ENCODE measurements at regions not wholly inside any gene's neighbourhood (a gene's known extent, or its start where the extent isn't known, plus 50 kb on each side); places are given as distances from the start of the nearest gene placed in this dataset.

- 68 to 76% (median 74%) methylated on average over 1 of the region's 1 CpG for WGBS, 3 donors
- TF ChIP-seq EP300 (IDR thresholded peaks at IDR 0.05) (no peak), CTCF (IDR thresholded peaks at IDR 0.05) (no peak), POLR2A (IDR thresholded peaks at IDR 0.05) (no peak)
- Histone ChIP-seq H3K27me3 (no peaks in the 10 kb centered on the region), H3K9me3 (no peaks in the 10 kb centered on the region), H3K36me3 (no peaks in the 10 kb centered on the region), H3K4me1 (ENCODE audit: insufficient read depth) (no peaks in the 10 kb centered on the region), H3K4me3 (no peak overlapping the region), H3K27ac (no peak overlapping the region)
- intact Hi-C loops (cut with DNase I): no loop called here
- DNase-seq: no peak
Observed at GRCh38 chr7:113209449-113210203, 91.3 kb upstream of the SMIM30 start.

- TF ChIP-seq EP300 (IDR thresholded peaks at IDR 0.05) (no peak), POLR2A (IDR thresholded peaks at IDR 0.05) (no peak), CTCF (IDR thresholded peaks at IDR 0.05) (no peak)
- Histone ChIP-seq H3K27me3 (no peaks in the 10 kb centered on the region), H3K9me3 (no peaks in the 10 kb centered on the region), H3K4me1 (ENCODE audit: insufficient read depth) (no peaks in the 10 kb centered on the region), H3K27ac (no peak overlapping the region), H3K4me3 (no peak overlapping the region), H3K36me3 (no peaks in the 10 kb centered on the region)
- no peak for DNase-seq
- 68 to 80% (median 75%) methylated on average over 2 of the region's 2 CpGs for WGBS, 3 donors
- intact Hi-C loops (cut with DNase I): no loop called here
Observed at GRCh38 chr7:113207931-113208330, 89.6 kb upstream of the SMIM30 start.

- Histone ChIP-seq H3K4me3 (no peak overlapping the region), H3K4me1 (ENCODE audit: insufficient read depth) (no peaks in the 10 kb centered on the region), H3K36me3 (no peaks in the 10 kb centered on the region), H3K9me3 (no peaks in the 10 kb centered on the region), H3K27me3 (no peaks in the 10 kb centered on the region), H3K27ac (no peak overlapping the region)
- TF ChIP-seq CTCF (IDR thresholded peaks at IDR 0.05): no peak
- TF ChIP-seq POLR2A (IDR thresholded peaks at IDR 0.05): no peak
- no peak for TF ChIP-seq EP300 (IDR thresholded peaks at IDR 0.05)
- WGBS, 3 donors: 72 to 84% (median 77%) methylated on average over 3 of the region's 3 CpGs
- intact Hi-C loops (cut with DNase I): no loop called here
- no peak for DNase-seq
Observed at GRCh38 chr7:113207441-113207840, 89.1 kb upstream of the SMIM30 start.

GRCh38 chr7:113204415-113204814 is 86.1 kb upstream of the SMIM30 start:
- Histone ChIP-seq H3K27me3 (no peaks in the 10 kb centered on the region), H3K27ac (no peak overlapping the region), H3K36me3 (no peaks in the 10 kb centered on the region), H3K4me3 (no peak overlapping the region), H3K9me3 (no peaks in the 10 kb centered on the region), H3K4me1 (ENCODE audit: insufficient read depth) (no peaks in the 10 kb centered on the region)
- no peak for DNase-seq
- intact Hi-C loops (cut with DNase I): no loop called here
- TF ChIP-seq POLR2A (IDR thresholded peaks at IDR 0.05) (no peak), EP300 (IDR thresholded peaks at IDR 0.05) (no peak), CTCF (IDR thresholded peaks at IDR 0.05) (no peak)
